HL-60/S4 (cell line): ENCODE measurements at regions not wholly inside any gene's neighbourhood (a gene's known extent, or its start where the extent isn't known, plus 50 kb on each side); places are given as distances from the start of the nearest gene placed in this dataset.
"Not testable (repeated sequence)": the region's sequence is repeated elsewhere in the genome, so short reads cannot be mapped to it uniquely, and the experiment has no call there.

Source experiments
- in situ Hi-C: fragments of 300-500 bp; cut with MboI; formaldehyde crosslinking; loops from 2 replicates; pipeline ENCODE4 v1.14.3; 2022; ENCODE audit warnings: low sequenced_read_pairs

GRCh38 chr15:70578196-70578595 is 185.2 kb downstream of the UACA start:
- in situ Hi-C loops = no loop called here

DNA sequence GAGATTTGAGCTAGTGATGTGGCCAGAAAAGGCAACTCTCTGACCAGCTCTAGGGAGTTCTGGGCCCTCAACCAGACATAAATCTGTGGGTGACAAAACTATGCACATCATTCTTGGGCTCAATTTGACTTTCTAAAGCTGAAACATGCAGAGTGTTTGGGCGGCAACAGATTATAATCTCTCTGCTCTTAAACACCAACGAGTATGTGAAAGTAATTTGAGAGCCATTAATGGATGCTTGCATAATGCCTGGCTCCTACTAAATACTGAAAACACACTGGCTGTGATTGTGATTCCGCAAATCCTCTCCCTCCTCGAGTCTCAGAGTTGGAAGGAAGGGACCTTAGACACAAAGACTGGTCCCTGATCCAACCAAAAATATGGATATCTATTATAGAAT is 186.7 kb downstream of the UACA start:
- in situ Hi-C loops = no loop called here

DNA sequence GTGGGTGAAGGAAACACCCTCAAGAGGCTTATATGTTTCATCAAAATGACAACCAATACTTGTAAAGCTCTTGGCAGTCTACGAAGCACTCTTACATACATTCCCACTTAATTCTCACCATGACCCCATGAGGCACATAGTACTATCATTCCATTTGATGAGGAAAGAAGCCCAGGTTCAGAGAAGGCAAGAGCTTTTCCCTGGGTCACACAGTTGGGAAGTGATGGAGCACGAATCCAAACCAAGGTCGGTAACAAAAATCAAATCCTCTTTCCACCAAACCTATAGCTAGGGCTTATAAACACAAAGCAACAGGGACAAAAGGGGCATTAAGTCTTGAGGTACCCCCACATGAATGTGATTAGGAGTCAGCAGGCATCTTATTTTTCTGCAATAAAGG is 187.1 kb downstream of the UACA start:
- in situ Hi-C loops = no loop called here

GRCh38 chr15:70575231-70576226 is 187.8 kb downstream of the UACA start:
- in situ Hi-C loops = no loop called here

DNA sequence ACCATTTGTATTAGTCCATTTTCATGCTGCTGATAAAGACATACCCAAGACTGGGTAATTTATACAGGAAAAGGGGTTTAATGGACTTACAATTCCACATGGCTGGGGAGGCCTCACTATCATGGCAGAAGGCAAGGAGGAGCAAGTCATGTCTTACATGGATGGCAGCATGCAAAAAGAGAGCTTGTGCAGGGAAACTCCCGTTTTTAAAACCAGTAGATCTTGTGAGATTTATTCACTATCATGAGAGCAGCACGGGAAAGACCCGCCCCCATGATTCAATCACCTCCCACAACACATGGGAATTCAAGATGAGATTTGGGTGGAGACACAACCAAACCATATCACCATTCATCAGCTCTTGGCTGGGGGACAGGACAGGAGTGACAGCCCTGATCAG is 189.0 kb downstream of the UACA start:
- in situ Hi-C loops = not testable (repeated sequence)

- in situ Hi-C loops = no loop called here
Observed at GRCh38 chr15:70573121-70573850, 190.1 kb downstream of the UACA start.

- in situ Hi-C loops = no loop called here
Observed at GRCh38 chr15:70569714-70570231, 193.6 kb downstream of the UACA start.

GRCh38 chr15:70569091-70569713 is 194.2 kb downstream of the UACA start:
- in situ Hi-C loops = no loop called here

DNA sequence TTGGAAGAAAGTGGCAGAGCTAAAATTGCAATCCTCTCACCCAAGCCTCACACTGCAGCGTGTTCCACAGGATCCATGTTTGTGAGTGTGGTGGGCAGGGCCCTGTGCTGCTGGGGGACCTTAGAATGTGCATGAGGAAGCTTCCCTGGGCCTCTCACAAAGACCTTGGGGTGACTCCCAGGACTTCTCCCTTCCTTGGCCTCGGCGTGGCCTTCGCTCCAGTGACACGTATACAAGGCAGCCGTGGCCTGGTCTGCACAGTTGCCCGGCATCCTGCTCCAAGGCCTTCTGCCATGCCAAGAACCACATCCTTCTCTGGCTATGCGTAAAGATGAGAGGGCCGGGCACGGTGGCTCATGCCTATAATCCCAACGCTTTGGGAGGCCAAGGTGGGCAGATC is 196.4 kb downstream of the UACA start:
- in situ Hi-C loops = no loop called here

- in situ Hi-C loops = no loop called here
Observed at GRCh38 chr15:70566047-70566835, 197.1 kb downstream of the UACA start.

GRCh38 chr15:70563561-70564095 is 199.7 kb downstream of the UACA start:
- in situ Hi-C loops = no loop called here

DNA sequence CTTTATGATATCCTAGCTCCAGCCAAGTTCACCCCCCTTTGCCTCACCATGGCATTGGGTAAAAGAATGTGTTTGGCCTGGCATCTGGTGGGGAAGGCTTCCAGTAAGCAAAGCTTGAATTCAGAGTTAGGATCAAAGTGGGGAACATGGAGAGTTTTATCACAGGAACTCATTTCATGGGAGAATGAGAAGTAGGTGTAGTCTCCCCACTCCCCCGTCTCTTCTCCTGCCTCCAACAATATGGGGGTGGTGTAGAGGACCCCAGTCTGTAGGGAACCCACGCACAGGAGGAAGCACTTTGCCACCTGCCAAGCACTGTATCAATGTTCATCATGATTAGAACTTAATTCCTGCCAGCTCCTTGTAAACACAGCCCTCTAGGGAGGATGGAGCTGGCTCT is 200.5 kb downstream of the UACA start:
- in situ Hi-C loops = no loop called here

DNA sequence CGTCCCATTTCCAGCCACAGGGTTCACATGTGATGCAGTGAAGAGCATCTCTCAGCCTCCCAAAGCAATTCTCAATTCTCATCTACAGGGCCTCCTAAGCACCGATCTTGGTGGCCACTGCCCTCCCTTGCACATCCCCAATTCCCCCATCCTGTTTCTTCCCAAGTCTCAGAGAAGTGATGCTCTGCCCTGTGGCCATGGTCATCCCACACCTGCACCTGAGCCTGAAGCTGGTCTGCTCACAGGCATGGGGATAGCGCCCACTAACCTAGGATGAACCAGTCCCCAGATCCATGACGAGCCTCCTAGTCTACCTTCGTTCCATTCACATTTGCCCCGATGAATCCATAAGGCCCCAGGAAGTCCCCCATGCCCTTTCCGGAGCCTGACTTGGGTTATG is 201.5 kb downstream of the UACA start:
- in situ Hi-C loops = no loop called here

DNA sequence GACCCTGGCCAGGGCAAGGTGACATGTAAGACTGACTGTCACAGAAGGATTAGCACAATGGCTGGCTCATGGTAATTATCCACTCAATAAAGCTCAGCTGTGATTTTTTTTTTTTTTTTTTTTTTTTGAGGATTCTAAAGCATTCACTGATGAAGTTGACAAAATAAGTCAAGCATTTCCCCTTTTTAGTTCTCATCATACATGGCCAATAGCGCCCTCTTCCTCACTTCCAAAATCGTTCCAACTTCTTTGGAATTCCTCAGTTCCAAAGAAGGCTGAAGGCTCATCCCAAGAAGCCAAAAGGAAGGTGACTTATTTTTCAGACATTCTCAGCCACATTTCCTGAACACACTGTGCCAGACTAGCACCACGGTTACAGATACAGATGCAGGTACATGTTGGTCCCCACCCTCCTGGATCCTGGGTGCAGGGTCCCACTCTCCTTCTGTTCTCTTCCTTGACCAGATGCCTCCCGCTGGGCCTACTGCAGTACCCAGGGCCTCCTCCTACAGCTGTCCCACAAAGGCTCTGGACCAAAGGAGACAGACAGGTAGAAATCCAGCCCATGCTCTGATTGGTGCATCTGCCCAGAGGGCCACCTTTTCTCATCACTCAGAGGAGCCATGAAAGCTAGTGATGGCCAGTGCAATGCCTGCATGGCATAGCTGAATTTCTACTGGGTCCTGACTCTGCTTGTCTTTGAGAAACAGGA is 202.6 kb downstream of the UACA start:
- in situ Hi-C loops = no loop called here

- in situ Hi-C loops = no loop called here
Observed at GRCh38 chr15:70559265-70560239, 203.8 kb downstream of the UACA start.

- in situ Hi-C loops = no loop called here
Observed at GRCh38 chr15:70558406-70559264, 204.7 kb downstream of the UACA start.

DNA sequence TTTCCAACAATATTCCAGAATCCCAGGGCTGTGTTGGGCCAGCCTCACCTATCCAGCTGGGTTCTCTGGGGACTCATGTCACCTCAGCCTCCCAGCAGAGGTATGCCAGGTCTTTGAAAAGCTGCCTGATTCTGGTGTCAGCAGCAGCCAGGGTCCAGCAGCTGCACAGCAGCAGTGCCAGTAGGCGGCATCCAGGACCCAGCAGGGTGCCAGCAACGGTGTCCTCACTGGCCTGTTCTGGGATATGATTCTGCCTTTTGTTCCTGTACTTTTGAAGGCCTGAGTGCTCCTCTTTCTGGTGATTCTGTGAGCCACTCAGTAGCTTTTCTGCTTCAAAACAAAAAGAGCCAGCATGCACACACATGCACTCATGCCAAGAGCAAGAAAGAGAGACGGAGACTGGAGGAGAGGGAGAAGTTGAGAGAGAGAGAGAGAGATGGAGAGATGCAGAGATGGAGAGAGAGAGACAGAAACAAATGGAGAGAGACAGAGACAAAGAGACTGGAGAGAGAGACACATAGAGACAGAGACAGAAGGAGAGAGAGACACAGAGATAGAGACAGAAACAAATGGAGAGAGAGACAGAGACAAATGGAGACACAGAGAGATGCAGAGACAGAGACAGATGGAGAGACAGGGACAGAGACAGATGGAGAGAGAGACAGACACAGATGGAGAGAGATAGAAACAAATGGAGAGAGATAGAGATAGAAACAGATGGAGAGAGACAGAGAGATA is 205.7 kb downstream of the UACA start:
- in situ Hi-C loops = no loop called here
